ENCODE measurements at regions not wholly inside any gene's neighbourhood (a gene's known extent, or its start where the extent isn't known, plus 50 kb on each side); places are given as distances from the start of the nearest gene placed in this dataset.

DNA sequence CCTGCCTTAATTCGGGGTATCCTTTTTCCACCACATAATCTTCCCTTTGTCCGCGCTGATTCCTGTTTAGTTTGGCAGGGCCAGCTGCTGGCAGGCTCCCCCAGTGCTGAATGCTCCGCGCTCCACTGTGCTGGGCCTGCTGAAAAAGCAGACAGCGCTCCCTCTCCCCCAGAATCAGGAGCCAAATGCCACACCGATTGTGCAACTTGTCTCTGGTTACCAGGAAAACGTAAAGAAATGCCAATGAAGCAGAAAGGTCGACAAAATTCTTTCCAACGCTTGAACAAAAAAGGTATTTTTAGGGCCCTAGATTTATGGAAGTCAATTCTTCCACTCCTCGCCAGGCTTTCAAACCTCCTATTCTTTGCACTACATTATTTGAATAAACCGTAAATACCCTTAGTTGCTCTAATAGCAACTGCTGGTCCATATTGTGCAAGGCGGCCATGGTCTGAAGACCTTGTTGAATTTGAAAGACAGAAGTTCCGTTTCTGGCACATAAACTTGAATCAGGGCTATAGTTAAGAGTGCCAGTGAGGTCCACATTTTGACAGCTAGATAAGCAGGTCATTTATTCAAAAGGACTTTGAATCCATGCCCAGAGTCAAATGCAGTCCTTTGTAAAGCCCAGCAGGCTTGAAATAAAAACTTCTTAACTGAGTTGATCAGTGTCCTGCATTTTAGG lies 206.7 kb upstream of the RFC3 start:
- TF ChIP-seq, protein P1, sequence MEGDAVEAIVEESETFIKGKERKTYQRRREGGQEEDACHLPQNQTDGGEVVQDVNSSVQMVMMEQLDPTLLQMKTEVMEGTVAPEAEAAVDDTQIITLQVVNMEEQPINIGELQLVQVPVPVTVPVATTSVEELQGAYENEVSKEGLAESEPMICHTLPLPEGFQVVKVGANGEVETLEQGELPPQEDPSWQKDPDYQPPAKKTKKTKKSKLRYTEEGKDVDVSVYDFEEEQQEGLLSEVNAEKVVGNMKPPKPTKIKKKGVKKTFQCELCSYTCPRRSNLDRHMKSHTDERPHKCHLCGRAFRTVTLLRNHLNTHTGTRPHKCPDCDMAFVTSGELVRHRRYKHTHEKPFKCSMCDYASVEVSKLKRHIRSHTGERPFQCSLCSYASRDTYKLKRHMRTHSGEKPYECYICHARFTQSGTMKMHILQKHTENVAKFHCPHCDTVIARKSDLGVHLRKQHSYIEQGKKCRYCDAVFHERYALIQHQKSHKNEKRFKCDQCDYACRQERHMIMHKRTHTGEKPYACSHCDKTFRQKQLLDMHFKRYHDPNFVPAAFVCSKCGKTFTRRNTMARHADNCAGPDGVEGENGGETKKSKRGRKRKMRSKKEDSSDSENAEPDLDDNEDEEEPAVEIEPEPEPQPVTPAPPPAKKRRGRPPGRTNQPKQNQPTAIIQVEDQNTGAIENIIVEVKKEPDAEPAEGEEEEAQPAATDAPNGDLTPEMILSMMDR (IDR thresholded peaks at IDR 0.05): no peak
- no peak for TF ChIP-seq POLR2A (IDR thresholded peaks at IDR 0.05)

Measured in ovary (tissue), 3 donors.